HG02870 (cell line): ENCODE measurements at regions not wholly inside any gene's neighbourhood (a gene's known extent, or its start where the extent isn't known, plus 50 kb on each side); places are given as distances from the start of the nearest gene placed in this dataset.

Experiments
- ATAC-seq: cut with Tn5 transposase; IDR thresholded peaks from one replicate; pipeline ENCODE4 v1.9.1; 2021; ENCODE audit warnings: mild to moderate bottlenecking, moderate library complexity; ENCODE audit not compliant: unreplicated experiment

- ATAC-seq = no peak
Measured at GRCh38 chr2:181185421-181185820, 205.0 kb downstream of the UBE2E3 start.

GRCh38 chr2:181185948-181186347 is 205.5 kb downstream of the UBE2E3 start:
- ATAC-seq = no peak

GRCh38 chr2:181188605-181189004 is 208.2 kb downstream of the UBE2E3 start:
- ATAC-seq = no peak

- ATAC-seq = no peak
Measured at GRCh38 chr2:181189951-181190350, 209.5 kb downstream of the UBE2E3 start.

- no peak for ATAC-seq
Measured at GRCh38 chr2:181190711-181191110, 210.3 kb downstream of the UBE2E3 start.

GRCh38 chr2:181193550-181193949 is 213.1 kb downstream of the UBE2E3 start:
- no peak for ATAC-seq

- ATAC-seq = no peak
Measured at GRCh38 chr2:181196401-181196800, 216.0 kb downstream of the UBE2E3 start.

GRCh38 chr2:181197140-181197760 is 216.8 kb downstream of the UBE2E3 start:
- no peak for ATAC-seq

GRCh38 chr2:181198183-181198864 is 217.9 kb downstream of the UBE2E3 start:
- no peak for ATAC-seq

- ATAC-seq = no peak
Measured at GRCh38 chr2:181203412-181203811, 223.0 kb downstream of the UBE2E3 start.

- no peak for ATAC-seq
Measured at GRCh38 chr2:181203916-181204315, 223.5 kb downstream of the UBE2E3 start.

GRCh38 chr2:181218401-181218821 is 238.0 kb downstream of the UBE2E3 start:
- no peak for ATAC-seq

GRCh38 chr2:181223234-181223633 is 234.0 kb upstream of the ITGA4 start:
- ATAC-seq = no peak

- no peak for ATAC-seq
Measured at GRCh38 chr2:181224866-181225265, 232.3 kb upstream of the ITGA4 start.

- no peak for ATAC-seq
Measured at GRCh38 chr2:181228661-181229060, 228.5 kb upstream of the ITGA4 start.

- ATAC-seq = no peak
Measured at GRCh38 chr2:181231151-181231550, 226.0 kb upstream of the ITGA4 start.

- ATAC-seq = no peak
Measured at GRCh38 chr2:181231886-181232621, 225.1 kb upstream of the ITGA4 start.

GRCh38 chr2:181234487-181234891 is 222.7 kb upstream of the ITGA4 start:
- ATAC-seq = no peak

GRCh38 chr2:181235011-181235410 is 222.2 kb upstream of the ITGA4 start:
- ATAC-seq = no peak

GRCh38 chr2:181235683-181236459 is 221.3 kb upstream of the ITGA4 start:
- ATAC-seq = peak; percentile 97

- no peak for ATAC-seq
Measured at GRCh38 chr2:181239201-181239799, 217.9 kb upstream of the ITGA4 start.
